Testis (tissue), 2 donors: ENCODE measurements at regions not wholly inside any gene's neighbourhood (a gene's known extent, or its start where the extent isn't known, plus 50 kb on each side); places are given as distances from the start of the nearest gene placed in this dataset.

Experiments used
- POLR2A ChIP-seq: fragments of 450-650 bp; IDR thresholded peaks from one replicate; pipeline ENCODE4 v1.6.1; 2017; ENCODE audit warnings: antibody characterized with exemption, mild to moderate bottlenecking, moderate library complexity
- TF ChIP-seq, protein P1 (sequence below), 3 experiments: fragments of 450-650 bp in 2 of 3; fragments of 200-600 bp in 1 of 3; sonication (generic) in 1 of 3; IDR thresholded peaks; one replicate each; pipeline ENCODE4 v1.5.1; 2016 to 2019; ENCODE audit warnings: antibody characterized with exemption in 3 of 3, mild to moderate bottlenecking in 2 of 3, moderate library complexity in 1 of 3

DNA sequence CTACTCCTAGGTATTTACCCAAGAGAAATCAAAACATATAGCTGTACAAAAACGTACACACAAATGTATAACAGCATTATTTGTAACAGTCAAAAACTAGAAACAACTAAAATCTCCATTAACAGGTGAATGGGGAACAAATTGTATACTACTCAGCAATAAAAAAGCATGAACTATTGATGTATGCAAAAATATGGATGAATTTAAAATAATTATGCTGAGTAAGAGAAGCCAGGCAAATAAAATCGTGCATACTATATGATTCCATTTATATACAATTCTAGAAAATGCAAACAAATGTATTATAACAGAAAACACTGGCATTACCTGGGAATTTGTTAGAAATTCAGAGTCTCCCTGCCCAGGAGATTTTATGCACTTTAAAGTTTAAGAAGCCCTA, 150.1 kb downstream of the GDAP2 start:
- TF ChIP-seq POLR2A, result no peak
- TF ChIP-seq, protein P1, sequence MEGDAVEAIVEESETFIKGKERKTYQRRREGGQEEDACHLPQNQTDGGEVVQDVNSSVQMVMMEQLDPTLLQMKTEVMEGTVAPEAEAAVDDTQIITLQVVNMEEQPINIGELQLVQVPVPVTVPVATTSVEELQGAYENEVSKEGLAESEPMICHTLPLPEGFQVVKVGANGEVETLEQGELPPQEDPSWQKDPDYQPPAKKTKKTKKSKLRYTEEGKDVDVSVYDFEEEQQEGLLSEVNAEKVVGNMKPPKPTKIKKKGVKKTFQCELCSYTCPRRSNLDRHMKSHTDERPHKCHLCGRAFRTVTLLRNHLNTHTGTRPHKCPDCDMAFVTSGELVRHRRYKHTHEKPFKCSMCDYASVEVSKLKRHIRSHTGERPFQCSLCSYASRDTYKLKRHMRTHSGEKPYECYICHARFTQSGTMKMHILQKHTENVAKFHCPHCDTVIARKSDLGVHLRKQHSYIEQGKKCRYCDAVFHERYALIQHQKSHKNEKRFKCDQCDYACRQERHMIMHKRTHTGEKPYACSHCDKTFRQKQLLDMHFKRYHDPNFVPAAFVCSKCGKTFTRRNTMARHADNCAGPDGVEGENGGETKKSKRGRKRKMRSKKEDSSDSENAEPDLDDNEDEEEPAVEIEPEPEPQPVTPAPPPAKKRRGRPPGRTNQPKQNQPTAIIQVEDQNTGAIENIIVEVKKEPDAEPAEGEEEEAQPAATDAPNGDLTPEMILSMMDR (IDR thresholded peaks at IDR 0.05), result no peak
